SK-N-SH treated with all-trans-retinoic acid at 6 μM for 48 hours (cell line): ENCODE measurements at regions not wholly inside any gene's neighbourhood (a gene's known extent, or its start where the extent isn't known, plus 50 kb on each side); places are given as distances from the start of the nearest gene placed in this dataset.
A peak's percentile ranks its signal among the peaks of the same experiment; 100 is the strongest.

ENCODE experiments used
- ATAC-seq: fragments of 200-7000 bp; cut with Tn5 transposase; 3 replicates; pipeline ENCODE4 v1.9.1; 2020; ENCODE audit warnings: mild to moderate bottlenecking, moderate library complexity
- ARNTL ChIP-seq: fragments of 450-650 bp; formaldehyde crosslinking; IDR thresholded peaks from 2 replicates; pipeline ENCODE4 v1.5.0; 2020; ENCODE audit warnings: low read depth, mild to moderate bottlenecking, moderate library complexity, borderline replicate concordance
- BACH2 ChIP-seq: fragments of 250-450 bp; sonication (Bioruptor Pico); IDR thresholded peaks from 2 replicates; pipeline ENCODE4 v1.9.0; 2021; ENCODE audit warnings: mild to moderate bottlenecking, borderline replicate concordance
- CREB5 ChIP-seq: fragments of 250-450 bp; sonication (Bioruptor Pico); IDR thresholded peaks from 2 replicates; pipeline ENCODE4 v1.5.1; 2020; ENCODE audit warnings: low read depth, mild to moderate bottlenecking, moderate library complexity
- CSDC2 ChIP-seq: fragments of 250-450 bp; sonication (Bioruptor Pico); IDR thresholded peaks from 2 replicates; pipeline ENCODE4 v1.5.0; 2020; ENCODE audit warnings: mild to moderate bottlenecking, moderate library complexity
- CSRNP3 ChIP-seq: fragments of 250-450 bp; sonication (Bioruptor Pico); IDR thresholded peaks from 2 replicates; pipeline ENCODE4 v1.5.1; 2021; ENCODE audit warnings: mild to moderate bottlenecking, moderate library complexity
- GLIS3 ChIP-seq: fragments of 250-450 bp; sonication (Bioruptor Pico); IDR thresholded peaks from 2 replicates; pipeline ENCODE4 v1.5.0; 2020; ENCODE audit warnings: mild to moderate bottlenecking, moderate library complexity
- ISL1 ChIP-seq: fragments of 250-450 bp; sonication (Bioruptor Pico); IDR thresholded peaks from 2 replicates; pipeline ENCODE4 v2.1.2; 2022; ENCODE audit warnings: mild to moderate bottlenecking, moderate library complexity
- OSR1 ChIP-seq: fragments of 250-450 bp; sonication (Bioruptor Pico); IDR thresholded peaks from 2 replicates; pipeline ENCODE4 v1.8.0; 2022; ENCODE audit warnings: moderate library complexity, mild to moderate bottlenecking, inconsistent platforms
- PPARA ChIP-seq: fragments of 250-450 bp; sonication (Bioruptor Pico); IDR thresholded peaks from 2 replicates; pipeline ENCODE4 v1.5.0; 2020; ENCODE audit warnings: mild to moderate bottlenecking, borderline replicate concordance
- RARB ChIP-seq: fragments of 250-450 bp; sonication (Bioruptor Pico); IDR thresholded peaks from 2 replicates; pipeline ENCODE4 v1.8.0; 2021; ENCODE audit warnings: mild to moderate bottlenecking, moderate library complexity
- SNAI2 ChIP-seq: fragments of 250-450 bp; sonication (Bioruptor Pico); IDR thresholded peaks from 2 replicates; pipeline ENCODE4 v1.5.0; 2020; ENCODE audit warnings: mild to moderate bottlenecking, moderate library complexity
- TCF4 ChIP-seq: fragments of 250-450 bp; sonication (Bioruptor Pico); IDR thresholded peaks from 2 replicates; pipeline ENCODE4 v1.8.0; 2021; ENCODE audit warnings: mild to moderate bottlenecking, moderate library complexity, borderline replicate concordance
- TOX ChIP-seq: fragments of 250-450 bp; sonication (Bioruptor Pico); IDR thresholded peaks from 2 replicates; pipeline ENCODE4 v1.8.0; 2021; ENCODE audit warnings: mild to moderate bottlenecking, moderate library complexity, borderline replicate concordance
- ZC3H10 ChIP-seq: fragments of 250-450 bp; sonication (Bioruptor Pico); IDR thresholded peaks from 2 replicates; pipeline ENCODE4 v1.5.1; 2021; ENCODE audit warnings: mild to moderate bottlenecking, moderate library complexity
- ZFP3 ChIP-seq: fragments of 250-450 bp; sonication (Bioruptor Pico); IDR thresholded peaks from 2 replicates; pipeline ENCODE4 v1.5.0; 2020; ENCODE audit warnings: mild to moderate bottlenecking, moderate library complexity
- ZNF70 ChIP-seq: fragments of 450-650 bp; formaldehyde crosslinking; IDR thresholded peaks from 2 replicates; pipeline ENCODE4 v1.5.0; 2020; ENCODE audit warnings: mild to moderate bottlenecking, moderate library complexity
- ZNF8 ChIP-seq: fragments of 450-650 bp; formaldehyde crosslinking; IDR thresholded peaks from 2 replicates; pipeline ENCODE4 v1.5.0; 2020; ENCODE audit warnings: mild to moderate bottlenecking, moderate library complexity
- TF ChIP-seq, protein P1 (sequence below): fragments of 250-450 bp; sonication (Bioruptor Pico); IDR thresholded peaks from 2 replicates; pipeline ENCODE4 v1.8.0; 2020; ENCODE audit warnings: mild to moderate bottlenecking, moderate library complexity, borderline replicate concordance
- TF ChIP-seq, protein P2 (sequence below): fragments of 250-450 bp; sonication (Bioruptor Pico); IDR thresholded peaks from 2 replicates; pipeline ENCODE4 v1.8.0; 2021; ENCODE audit warnings: low read depth, mild to moderate bottlenecking, moderate library complexity, borderline replicate concordance

DNA sequence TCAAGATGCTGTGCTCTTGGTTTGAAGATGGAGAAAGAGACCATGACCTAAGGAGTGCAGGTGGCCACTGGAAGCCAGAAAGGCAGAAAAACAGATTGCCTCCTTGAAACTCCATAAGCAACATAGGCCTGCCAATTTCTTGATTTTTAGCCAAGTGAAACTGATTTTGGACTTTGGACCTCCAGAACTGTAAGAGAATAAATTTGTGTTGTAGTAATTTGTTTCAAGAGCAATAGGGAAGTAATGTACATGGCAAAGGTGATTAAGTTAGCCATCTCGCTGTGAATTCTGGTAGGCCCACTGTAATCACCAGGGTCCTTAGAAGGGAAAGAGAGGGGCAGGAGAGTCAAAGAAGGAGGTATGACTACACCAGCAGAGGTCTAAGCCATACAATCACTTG, 238.8 kb downstream of the CNTN3 start:
- TF ChIP-seq CSRNP3 (CRISPR knock-in tag) (no peak), ZFP3 (CRISPR knock-in tag) (no peak)
- TF ChIP-seq, protein P1, sequence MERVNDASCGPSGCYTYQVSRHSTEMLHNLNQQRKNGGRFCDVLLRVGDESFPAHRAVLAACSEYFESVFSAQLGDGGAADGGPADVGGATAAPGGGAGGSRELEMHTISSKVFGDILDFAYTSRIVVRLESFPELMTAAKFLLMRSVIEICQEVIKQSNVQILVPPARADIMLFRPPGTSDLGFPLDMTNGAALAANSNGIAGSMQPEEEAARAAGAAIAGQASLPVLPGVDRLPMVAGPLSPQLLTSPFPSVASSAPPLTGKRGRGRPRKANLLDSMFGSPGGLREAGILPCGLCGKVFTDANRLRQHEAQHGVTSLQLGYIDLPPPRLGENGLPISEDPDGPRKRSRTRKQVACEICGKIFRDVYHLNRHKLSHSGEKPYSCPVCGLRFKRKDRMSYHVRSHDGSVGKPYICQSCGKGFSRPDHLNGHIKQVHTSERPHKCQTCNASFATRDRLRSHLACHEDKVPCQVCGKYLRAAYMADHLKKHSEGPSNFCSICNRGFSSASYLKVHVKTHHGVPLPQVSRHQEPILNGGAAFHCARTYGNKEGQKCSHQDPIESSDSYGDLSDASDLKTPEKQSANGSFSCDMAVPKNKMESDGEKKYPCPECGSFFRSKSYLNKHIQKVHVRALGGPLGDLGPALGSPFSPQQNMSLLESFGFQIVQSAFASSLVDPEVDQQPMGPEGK (CRISPR knock-in tag), result no peak
- TF ChIP-seq, all 23 proteins: peak for 0

GRCh38 chr3:74372743-74373142, 241.7 kb downstream of the CNTN3 start:
- TF ChIP-seq, protein P2, sequence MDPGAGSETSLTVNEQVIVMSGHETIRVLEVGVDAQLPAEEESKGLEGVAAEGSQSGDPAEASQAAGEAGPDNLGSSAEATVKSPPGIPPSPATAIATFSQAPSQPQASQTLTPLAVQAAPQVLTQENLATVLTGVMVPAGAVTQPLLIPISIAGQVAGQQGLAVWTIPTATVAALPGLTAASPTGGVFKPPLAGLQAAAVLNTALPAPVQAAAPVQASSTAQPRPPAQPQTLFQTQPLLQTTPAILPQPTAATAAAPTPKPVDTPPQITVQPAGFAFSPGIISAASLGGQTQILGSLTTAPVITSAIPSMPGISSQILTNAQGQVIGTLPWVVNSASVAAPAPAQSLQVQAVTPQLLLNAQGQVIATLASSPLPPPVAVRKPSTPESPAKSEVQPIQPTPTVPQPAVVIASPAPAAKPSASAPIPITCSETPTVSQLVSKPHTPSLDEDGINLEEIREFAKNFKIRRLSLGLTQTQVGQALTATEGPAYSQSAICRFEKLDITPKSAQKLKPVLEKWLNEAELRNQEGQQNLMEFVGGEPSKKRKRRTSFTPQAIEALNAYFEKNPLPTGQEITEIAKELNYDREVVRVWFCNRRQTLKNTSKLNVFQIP (CRISPR knock-in tag), result no peak
- TF ChIP-seq ZFP3 (CRISPR knock-in tag), result no peak
- TF ChIP-seq, protein P1 (CRISPR knock-in tag), result no peak
- TF ChIP-seq CREB5 (CRISPR knock-in tag), result no peak
- no peak for TF ChIP-seq ARNTL (CRISPR knock-in tag)
- TF ChIP-seq ZC3H10 (CRISPR knock-in tag), result no peak
- TF ChIP-seq CSDC2 (CRISPR knock-in tag), result no peak
- no peak for TF ChIP-seq SNAI2
- ATAC-seq, result no peak

More for the DNA sequence above, 238.8 kb downstream of the CNTN3 start:
- ATAC-seq, result no peak

GRCh38 chr3:74370342-74370741, 244.1 kb downstream of the CNTN3 start:
- ATAC-seq, result no peak
- no peak for TF ChIP-seq SNAI2
- TF ChIP-seq ZFP3 (CRISPR knock-in tag), result peak; percentile 53; the same call in 1 of the 2 replicates
- TF ChIP-seq BACH2 (CRISPR knock-in tag), result no peak
- no peak for TF ChIP-seq TCF4
- 0 out of 2 replicates have a peak, but pooled peaks have one; percentile 46 for TF ChIP-seq GLIS3
- TF ChIP-seq CSDC2 (CRISPR knock-in tag), result no peak
- no peak for TF ChIP-seq RARB (CRISPR knock-in tag)
- TF ChIP-seq ISL1 (CRISPR knock-in tag), result peak; percentile 94
- no peak for TF ChIP-seq CSRNP3 (CRISPR knock-in tag)
- 0 out of 2 replicates have a peak, but pooled peaks have one; percentile 24 for TF ChIP-seq ZNF8 (CRISPR knock-in tag)
- 0 out of 2 replicates have a peak, but pooled peaks have one; percentile 18 for TF ChIP-seq CREB5 (CRISPR knock-in tag)

DNA sequence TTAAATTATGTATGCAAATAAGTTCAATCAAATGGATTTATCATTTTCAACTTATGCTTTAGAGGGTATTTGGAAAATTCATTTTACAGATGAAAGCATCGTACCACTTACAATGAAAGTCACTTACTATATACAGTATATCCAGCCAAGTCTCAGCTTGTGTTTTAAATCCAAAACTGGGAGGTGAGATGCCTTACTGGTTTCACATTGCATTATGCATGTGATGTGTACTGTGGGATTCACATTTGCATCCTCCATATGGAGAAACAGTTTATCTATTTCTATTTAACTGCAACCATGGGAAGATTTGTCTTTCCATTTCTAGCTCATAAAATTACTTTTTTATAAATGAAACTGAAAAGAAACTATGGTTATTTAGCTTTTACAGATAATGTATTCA, 248.1 kb downstream of the CNTN3 start:
- ATAC-seq, result no peak

More for the DNA sequence above, 248.1 kb downstream of the CNTN3 start:
- TF ChIP-seq BACH2 (CRISPR knock-in tag) (no peak), TOX (CRISPR knock-in tag) (no peak), ZNF70 (no peak), ISL1 (CRISPR knock-in tag) (no peak), GLIS3 (no peak), OSR1 (CRISPR knock-in tag) (no peak), PPARA (no peak)
- TF ChIP-seq, protein P1 (CRISPR knock-in tag), result no peak
- TF ChIP-seq, all 23 proteins: peak for 0
